IMR-90 (cell line): ENCODE measurements at regions not wholly inside any gene's neighbourhood (a gene's known extent, or its start where the extent isn't known, plus 50 kb on each side); places are given as distances from the start of the nearest gene placed in this dataset.

Experiments used
- ATAC-seq: fragments of 200-7000 bp; cut with Tn5 transposase; 2 replicates; pipeline ENCODE4 v1.9.1; 2020; ENCODE audit warnings: low read depth, mild to moderate bottlenecking, moderate library complexity
- BruUV-seq: library from RNA; stranded (reverse); fragments of 400-500 nt; replicated peaks from 2 replicates; lab custom pipeline; 2021; lab: Mats Ljungman, UMichigan
- CTCF ChIA-PET: fragments of 300-600 bp; formaldehyde crosslinking; extraction: SDS; loops from one replicate; lab custom pipeline; 2021; ENCODE audit warnings: antibody characterized with exemption; lab: Yijun Ruan, JAX
- POLR2A ChIA-PET: fragments of 300-600 bp; sonication (Branson Sonifier 250); formaldehyde crosslinking; loops from one replicate; lab custom pipeline; 2022; ENCODE audit warnings: antibody characterized with exemption; ENCODE audit not compliant: unreplicated experiment; lab: Charles Lee
- DNase-seq: peaks from one replicate; pipeline ENCODE4 v3.0.0; 2013
- H2AFZ ChIP-seq: replicated peaks from 2 replicates; pipeline ENCODE3; 2013; ENCODE audit warnings: low read length, mild to moderate bottlenecking; ENCODE audit not compliant: poor library complexity
- H2AK5ac ChIP-seq: 2 replicates; pipeline ENCODE4 v1.6.1; 2013; ENCODE audit warnings: low read depth, low read length, inconsistent platforms
- H2AK9ac ChIP-seq: replicated peaks from 2 replicates; pipeline ENCODE3; 2013; ENCODE audit warnings: mild to moderate bottlenecking, low read depth, low read length, moderate library complexity; ENCODE audit not compliant: poor library complexity
- H2BK120ac ChIP-seq: 2 replicates; pipeline ENCODE4 v1.6.1; 2013; ENCODE audit warnings: low read depth, low read length, inconsistent platforms
- H2BK15ac ChIP-seq: 3 replicates; pipeline ENCODE4 v1.6.1; 2013; ENCODE audit warnings: low read depth, low read length, inconsistent platforms
- H2BK20ac ChIP-seq: 2 replicates; pipeline ENCODE4 v1.6.1; 2013; ENCODE audit warnings: low read depth, mild to moderate bottlenecking, inconsistent platforms, low read length, moderate library complexity
- H2BK5ac ChIP-seq: 2 replicates; pipeline ENCODE4 v1.6.1; 2013; ENCODE audit warnings: mild to moderate bottlenecking, low read depth, low read length, inconsistent platforms; ENCODE audit not compliant: poor library complexity, severe bottlenecking
- H3K14ac ChIP-seq: replicated peaks from 2 replicates; pipeline ENCODE4 v1.6.1; 2013; ENCODE audit warnings: low read depth, low read length, inconsistent platforms
- H3K18ac ChIP-seq: 2 replicates; pipeline ENCODE4 v1.6.1; 2013; ENCODE audit warnings: low read depth, low read length, control low read depth
- H3K23ac ChIP-seq: 2 replicates; pipeline ENCODE4 v1.6.1; 2013; ENCODE audit warnings: low read depth, low read length, inconsistent platforms
- H3K27ac ChIP-seq: 2 replicates; pipeline ENCODE4 v1.5.1; 2013; ENCODE audit warnings: mild to moderate bottlenecking, control low read depth, low read length; ENCODE audit not compliant: insufficient read depth
- H3K27me3 ChIP-seq: 2 replicates; pipeline ENCODE4 v1.6.1; 2013; ENCODE audit warnings: low read length; ENCODE audit not compliant: control insufficient read depth, insufficient read depth
- H3K36me3 ChIP-seq: 2 replicates; pipeline ENCODE4 v1.6.1; 2013; ENCODE audit warnings: low read length, mixed read lengths; ENCODE audit not compliant: control insufficient read depth, insufficient read depth
- H3K4ac ChIP-seq: 2 replicates; pipeline ENCODE4 v1.6.1; 2013; ENCODE audit warnings: low read depth, low read length, inconsistent platforms
- H3K4me1 ChIP-seq: 2 replicates; pipeline ENCODE4 v1.6.1; 2013; ENCODE audit warnings: low read length, mixed read lengths; ENCODE audit not compliant: control insufficient read depth, insufficient read depth
- H3K4me2 ChIP-seq: 2 replicates; pipeline ENCODE4 v1.6.1; 2013; ENCODE audit warnings: low read depth, mild to moderate bottlenecking, control low read depth, low read length, moderate library complexity
- H3K4me3 ChIP-seq: 2 replicates; pipeline ENCODE4 v1.5.1; 2013; ENCODE audit warnings: low read depth, mild to moderate bottlenecking, control low read depth, low read length, moderate library complexity; ENCODE audit not compliant: insufficient read depth
- H3K56ac ChIP-seq: 2 replicates; pipeline ENCODE4 v1.6.1; 2013; ENCODE audit warnings: low read length, inconsistent platforms; ENCODE audit not compliant: insufficient read depth; ENCODE audit errors: extremely low read depth
- H3K79me1 ChIP-seq, 2 experiments: 2 replicates each; pipeline ENCODE4 v1.6.1; 2013; ENCODE audit warnings: low read length in 2 of 2, inconsistent platforms in 1 of 2, low read depth in 1 of 2
- H3K9ac ChIP-seq: 2 replicates; pipeline ENCODE4 v1.6.1; 2013; ENCODE audit warnings: low read depth, low read length, control low read depth
- H3K9me1 ChIP-seq: 2 replicates; pipeline ENCODE4 v1.6.1; 2013; ENCODE audit warnings: low read length, inconsistent platforms; ENCODE audit not compliant: insufficient read depth
- H3K9me3 ChIP-seq: 2 replicates; pipeline ENCODE4 v1.6.1; 2013; ENCODE audit warnings: low read length; ENCODE audit not compliant: control insufficient read depth, insufficient read depth
- H4K20me1 ChIP-seq: 2 replicates; pipeline ENCODE4 v1.6.1; 2013; ENCODE audit warnings: low read length, inconsistent platforms; ENCODE audit not compliant: insufficient read depth
- H4K5ac ChIP-seq: 2 replicates; pipeline ENCODE4 v1.6.1; 2013; ENCODE audit warnings: mild to moderate bottlenecking, low read depth, low read length, control low read depth
- H4K8ac ChIP-seq, 2 experiments: 2 replicates each; pipeline ENCODE4 v1.6.1; 2013; ENCODE audit warnings: low read depth in 2 of 2, low read length in 2 of 2, control low read depth in 1 of 2, inconsistent platforms in 1 of 2
- H4K91ac ChIP-seq: 2 replicates; pipeline ENCODE4 v1.6.1; 2013; ENCODE audit warnings: low read depth, low read length, inconsistent platforms; ENCODE audit not compliant: insufficient read depth
- BHLHE40 ChIP-seq: fragments of 150-350 bp; IDR thresholded peaks from 2 replicates; pipeline ENCODE4 v1.6.1; 2016; ENCODE audit warnings: mild to moderate bottlenecking, low read depth, low read length
- CEBPB ChIP-seq: IDR thresholded peaks from 2 replicates; pipeline ENCODE4 v1.6.1; 2012; ENCODE audit warnings: low read depth, low read length, improper control_type of control experiment
- CHD1 ChIP-seq: IDR thresholded peaks from 2 replicates; pipeline ENCODE4 v1.6.1; 2012; ENCODE audit warnings: low read depth, low read length, improper control_type of control experiment
- CTCF ChIP-seq: conservative IDR thresholded peaks from 2 replicates; pipeline ENCODE4 v1.5.1; 2012; ENCODE audit warnings: mild to moderate bottlenecking, low read depth, low read length, improper control_type of control experiment
- FOS ChIP-seq: fragments of 150-350 bp; IDR thresholded peaks from 2 replicates; pipeline ENCODE4 v1.6.1; 2016; ENCODE audit warnings: low read depth, low read length
- MAFK ChIP-seq: IDR thresholded peaks from 2 replicates; pipeline ENCODE4 v1.6.1; 2012; ENCODE audit warnings: low read depth, low read length, improper control_type of control experiment
- MAZ ChIP-seq: IDR thresholded peaks from 2 replicates; pipeline ENCODE4 v1.6.1; 2012; ENCODE audit warnings: low read depth, mild to moderate bottlenecking, low read length, improper control_type of control experiment, moderate library complexity, borderline replicate concordance
- MXI1 ChIP-seq: IDR thresholded peaks from 2 replicates; pipeline ENCODE4 v1.6.1; 2012; ENCODE audit warnings: low read depth, mild to moderate bottlenecking, low read length, moderate library complexity, borderline replicate concordance
- NFE2L2 ChIP-seq: fragments of 150-350 bp; IDR thresholded peaks from 2 replicates; pipeline ENCODE4 v1.6.1; 2016; ENCODE audit warnings: low read depth, mild to moderate bottlenecking, low read length
- POLR2A ChIP-seq: IDR thresholded peaks from 2 replicates; pipeline ENCODE4 v1.6.1; 2012; ENCODE audit warnings: mild to moderate bottlenecking, low read depth, low read length
- RAD21 ChIP-seq: IDR thresholded peaks from 2 replicates; pipeline ENCODE4 v1.6.1; 2012; ENCODE audit warnings: low read length, improper control_type of control experiment
- RCOR1 ChIP-seq: IDR thresholded peaks from 2 replicates; pipeline ENCODE4 v1.6.1; 2012; ENCODE audit warnings: mild to moderate bottlenecking, low read length, improper control_type of control experiment; ENCODE audit not compliant: insufficient replicate concordance
- RFX5 ChIP-seq: IDR thresholded peaks from 2 replicates; pipeline ENCODE4 v1.8.0; 2012; ENCODE audit warnings: low read depth, mild to moderate bottlenecking, low read length, moderate library complexity
- SMC3 ChIP-seq: fragments of 150-350 bp; IDR thresholded peaks from 2 replicates; pipeline ENCODE4 v1.6.1; 2016; ENCODE audit warnings: low read depth, mild to moderate bottlenecking, antibody characterized with exemption, low read length, moderate library complexity
- USF2 ChIP-seq: fragments of 150-350 bp; IDR thresholded peaks from 2 replicates; pipeline ENCODE4 v1.6.1; 2017; ENCODE audit warnings: mild to moderate bottlenecking, antibody characterized with exemption, low read length, low read depth
- WGBS, 2 experiments: methylation state at CpG; one replicate each; pipeline versions ENCODE4 v1.1.5 to v1.1.7; 2013; ENCODE audit warnings: missing lambda C conversion rate in 2 of 2; ENCODE audit not compliant: insufficient read length in 1 of 2; ENCODE audit errors: extremely low coverage in 2 of 2; 5-methylcytosine and 5-hydroxymethylcytosine counted together
- dilution Hi-C: fragments of 300-500 bp; cut with HindIII; formaldehyde crosslinking; loops from one replicate; pipeline ENCODE4 v1.14.3; 2018; ENCODE audit warnings: low sequenced_read_pairs; ENCODE audit not compliant: unreplicated experiment
- in situ Hi-C: fragments of 300-500 bp; cut with MboI; formaldehyde crosslinking; loops from 3 replicates; pipeline ENCODE4 v1.14.3; 2019; ENCODE audit warnings: low sequenced_read_pairs, inconsistent platforms, mixed read lengths
- intact Hi-C: fragments of 100-400 bp; cut with micrococcal nuclease; formaldehyde crosslinking; loops from 2 replicates; pipeline ENCODE4 v1.10.0; 2022

- ChIA-PET POLR2A (no interaction called here), CTCF (interaction anchor here (0.8 to 0.9 kb wide), 2 partner anchors 73 to 122 kb away, joined by 3 read pairs; no protein-coding TSS in a partner anchor)
- H3K27ac ChIP-seq, result peak overlapping the region; percentile 42
- peaks cover 31% of the 10 kb centered on the region for H3K4me1 ChIP-seq
- H2BK5ac ChIP-seq, result peak overlapping the region; percentile 51
- peak overlapping the region; percentile 90 for H3K4ac ChIP-seq
- H3K9ac ChIP-seq, result peak overlapping the region; percentile 13; the same call in 1 of the 2 replicates
- peak; percentile 97 for DNase-seq
- H2AFZ ChIP-seq, result peak overlapping the region; percentile 19
- no peak overlapping the region for H3K4me2 ChIP-seq
- H2BK20ac ChIP-seq, result peak overlapping the region; percentile 88
- H2AK5ac ChIP-seq, result peak overlapping the region; percentile 77; the same call in 1 of the 2 replicates
- peaks cover 26% of the 10 kb centered on the region for H3K9me1 ChIP-seq
- H4K20me1 ChIP-seq, result no peaks in the 10 kb centered on the region
- H3K4me3 ChIP-seq, result no peak overlapping the region
- 0 out of 2 replicates have a peak overlapping the region, but pooled peaks have one; percentile 0 for H3K56ac ChIP-seq
- intact Hi-C loops, result loop anchor here (1.0 to 2.0 kb wide), 3 partner anchors 77 to 184 kb away; partner anchors contain the start of gene MAP4K3
- no peaks in the 10 kb centered on the region for H3K9me3 ChIP-seq
- peaks cover 0 to 19% of the 10 kb centered on the region in 2 experiments; a peak in 2 of 4 replicates for H3K79me1 ChIP-seq
- BruUV-seq, result no TSS peak
- WGBS, 2 experiments, result no CpG with 5 or more reads among the region's 2 CpGs
- no peaks in the 10 kb centered on the region for H3K36me3 ChIP-seq
- peak overlapping the region; percentile 58 for H2BK120ac ChIP-seq
- H2BK15ac ChIP-seq, result peak overlapping the region; percentile 87
- no peak overlapping the region for H2AK9ac ChIP-seq
- H4K91ac ChIP-seq, result peak overlapping the region; percentile 90
- in situ Hi-C loops, result no loop called here
- H4K5ac ChIP-seq, result peak overlapping the region; percentile 82; the same call in 1 of the 2 replicates
- peak overlapping the region; percentile 53; the same call in 1 of the 2 replicates for H3K23ac ChIP-seq
- dilution Hi-C loops, result no loop called here
- no peaks in the 10 kb centered on the region for H3K27me3 ChIP-seq
- peak; percentile 91 for ATAC-seq
- peak overlapping the region; percentile 26 to 76 for H4K8ac ChIP-seq
- peak overlapping the region; percentile 23 for H3K14ac ChIP-seq
- peak overlapping the region; percentile 92; the same call in 1 of the 2 replicates for H3K18ac ChIP-seq
- TF ChIP-seq CEBPB (no peak), RFX5 (no peak), MAZ (peak; percentile 51; the same call in 1 of the 2 replicates), MXI1 (no peak), CHD1 (peak; percentile 82; the same call in 1 of the 2 replicates), NFE2L2 (peak; percentile 53; the same call in 1 of the 2 replicates), BHLHE40 (no peak), CTCF (peak; percentile 86), POLR2A (0 out of 2 replicates have a peak, but pooled peaks have one; percentile 35), RCOR1 (peak; percentile 26), SMC3 (peak; percentile 87), RAD21 (peak; percentile 87), FOS (peak; percentile 60; the same call in 1 of the 2 replicates), USF2 (no peak), MAFK (no peak)
Observed at GRCh38 chr2:39513641-39514094, 76.6 kb upstream of the MAP4K3 start.
